ENCODE measurements at regions not wholly inside any gene's neighbourhood (a gene's known extent, or its start where the extent isn't known, plus 50 kb on each side); places are given as distances from the start of the nearest gene placed in this dataset.

DNA sequence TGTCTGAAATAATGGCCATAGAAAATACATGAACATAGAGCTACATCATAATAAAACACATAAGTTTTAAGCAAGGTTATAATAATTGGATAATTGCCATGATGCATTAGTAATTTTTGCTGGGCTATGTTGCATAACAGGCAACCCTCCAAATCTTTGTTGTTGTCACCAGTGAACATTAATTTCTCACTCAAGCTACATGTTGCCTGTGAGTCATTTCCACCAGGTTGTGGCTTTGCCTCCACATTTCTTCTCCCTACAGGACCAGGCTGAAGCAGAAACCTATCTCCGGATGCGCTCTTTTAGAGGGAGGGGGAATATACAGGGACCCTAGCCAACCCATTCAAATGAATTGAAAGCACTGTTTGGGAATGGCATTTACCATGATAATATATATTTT is 347.7 kb downstream of the GABRG1 start:
- Histone ChIP-seq H3K27me3 (replicated peaks in 1 of 2; ENCODE audit: control insufficient read depth in 2 of 2, insufficient read depth in 2 of 2, low read length in 1 of 2) (no peaks in the 10 kb centered on the region), H4K20me1 (ENCODE audit: control insufficient read depth, insufficient read depth) (no peaks in the 10 kb centered on the region), H3K4me3 (no peak overlapping the region), H3K4me2 (ENCODE audit: control insufficient read depth, insufficient read depth) (no peak overlapping the region), H3K36me3 (ENCODE audit: control insufficient read depth in 2 of 2, insufficient read depth in 2 of 2, low read length in 1 of 2) (no peaks in the 10 kb centered on the region), H3K9ac (ENCODE audit: control insufficient read depth, insufficient read depth, low read length) (no peak overlapping the region), H3K9me3 (replicated peaks; ENCODE audit: control insufficient read depth, insufficient read depth, low read length) (no peaks in the 10 kb centered on the region), H3K27ac (ENCODE audit: control insufficient read depth, insufficient read depth) (no peak overlapping the region), H3K79me2 (ENCODE audit: control insufficient read depth, insufficient read depth, low read length) (no peaks in the 10 kb centered on the region), H2AFZ (ENCODE audit: control insufficient read depth, low read depth, low read length) (no peak overlapping the region), H3K4me1 (ENCODE audit: control insufficient read depth, insufficient read depth, low read length) (no peaks in the 10 kb centered on the region)
- BruUV-seq (replicated peaks): no TSS peak
- RAD21 ChIA-PET (ENCODE audit: unreplicated experiment): no interaction called here
- CTCF ChIA-PET: no interaction called here
- TF ChIP-seq GATAD2B (conservative IDR thresholded peaks at IDR 0.05; ENCODE audit: low read depth) (no peak), ATF7 (IDR thresholded peaks at IDR 0.05; ENCODE audit: low read depth) (no peak), RB1 (IDR thresholded peaks at IDR 0.05; ENCODE audit: borderline replicate concordance) (no peak), NR2C1 (IDR thresholded peaks at IDR 0.05) (no peak), ZZZ3 (IDR thresholded peaks at IDR 0.05; ENCODE audit: control insufficient read depth, insufficient read length, low read depth) (no peak), SMAD1 (IDR thresholded peaks at IDR 0.05; ENCODE audit: low read depth, partially characterized antibody) (no peak), MTA2 (IDR thresholded peaks at IDR 0.05; ENCODE audit: low read depth) (no peak), DPF2 (IDR thresholded peaks at IDR 0.05) (no peak), POLR2A (IDR thresholded peaks at IDR 0.05; ENCODE audit: low read depth, low read length) (no peak), CREM (IDR thresholded peaks at IDR 0.05; ENCODE audit: low read depth) (no peak), IKZF1 (conservative IDR thresholded peaks at IDR 0.05) (no peak), MXI1 (IDR thresholded peaks at IDR 0.05; ENCODE audit: low read depth, low read length) (no peak), FOS (IDR thresholded peaks at IDR 0.05; ENCODE audit: borderline replicate concordance, extremely low read depth, insufficient read length) (no peak), ZNF217 (IDR thresholded peaks at IDR 0.05) (no peak), BRCA1 (IDR thresholded peaks at IDR 0.05; ENCODE audit: low read depth, low read length) (no peak), ZNF384 (IDR thresholded peaks at IDR 0.05; ENCODE audit: borderline replicate concordance, low read depth, low read length) (no peak), ZNF207 (IDR thresholded peaks at IDR 0.05; ENCODE audit: borderline replicate concordance) (no peak), PML (IDR thresholded peaks at IDR 0.05; ENCODE audit: low read length) (no peak), TCF3 (IDR thresholded peaks at IDR 0.05; ENCODE audit: borderline replicate concordance, insufficient read depth, low read depth, low read length) (no peak)
- in situ Hi-C loops (cut with MboI): no loop called here
- ATAC-seq: no peak
- FAIRE-seq: no peak
- intact Hi-C loops (cut with micrococcal nuclease; ENCODE audit: unreplicated experiment): no loop called here
- WGBS (ENCODE audit: insufficient coverage, insufficient replicate concordance, low lambda C conversion rate, missing lambda C conversion rate): 56% methylated on average over 2 of the region's 2 CpGs
- SMC1A ChIA-PET (ENCODE audit: uncharacterized antibody, unreplicated experiment): no interaction called here
- no peak for DNase-seq (ENCODE audit: low read depth, low spot score)
- POLR2A ChIA-PET: no interaction called here

All from GM12878 (cell line).